WERI-Rb-1 (cell line): ENCODE measurements at regions not wholly inside any gene's neighbourhood (a gene's known extent, or its start where the extent isn't known, plus 50 kb on each side); places are given as distances from the start of the nearest gene placed in this dataset.

Experiments used
- DNase-seq: peaks from one replicate; pipeline ENCODE4 v3.0.0-alpha.2; 2020
- H3K27ac ChIP-seq: fragments of 250-450 bp; sonication (Bioruptor Pico); 2 replicates; pipeline ENCODE4 v1.5.1; 2020; ENCODE audit warnings: mild to moderate bottlenecking, moderate library complexity
- H3K27me3 ChIP-seq: fragments of 250-450 bp; sonication (Bioruptor Pico); 2 replicates; pipeline ENCODE4 v1.5.1; 2021; ENCODE audit warnings: mild to moderate bottlenecking, low read depth, moderate library complexity; ENCODE audit not compliant: insufficient read depth, severe bottlenecking
- H3K36me3 ChIP-seq: fragments of 250-450 bp; sonication (Bioruptor Pico); 2 replicates; pipeline ENCODE4 v1.5.1; 2020; ENCODE audit warnings: mild to moderate bottlenecking, moderate library complexity
- H3K4me3 ChIP-seq: 2 replicates; pipeline ENCODE4 v1.5.1; 2011; ENCODE audit warnings: low read depth, mild to moderate bottlenecking, control low read depth, low read length
- H3K9me3 ChIP-seq: fragments of 250-450 bp; sonication (Bioruptor Pico); 2 replicates; pipeline ENCODE4 v1.5.1; 2021; ENCODE audit warnings: mild to moderate bottlenecking, moderate library complexity; ENCODE audit not compliant: severe bottlenecking
- TF ChIP-seq, protein P1 (sequence below): IDR thresholded peaks from 2 replicates; pipeline ENCODE4 v1.5.1; 2011; ENCODE audit warnings: low read depth, mild to moderate bottlenecking, control low read depth, inconsistent platforms, low read length

DNA sequence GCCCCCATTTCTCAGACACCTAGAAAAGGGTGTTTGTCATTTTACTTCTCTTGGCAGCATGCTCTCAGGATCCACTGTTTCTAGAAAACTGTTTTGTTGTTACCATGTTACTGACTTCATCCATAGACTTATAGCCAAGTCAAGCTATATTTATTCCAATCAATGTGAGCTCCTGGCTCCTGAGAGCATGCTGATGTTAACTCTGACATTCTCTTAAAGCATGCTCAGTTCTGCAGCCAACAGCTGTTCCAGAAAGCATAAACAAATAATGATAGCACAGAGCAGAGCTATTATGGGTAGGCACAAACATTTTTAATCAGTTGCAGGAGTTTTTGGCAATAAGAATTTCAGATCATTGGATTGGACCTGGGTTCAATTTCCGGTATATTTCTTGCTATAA, 92.4 kb upstream of the CEP85L start:
- no peak overlapping the region for H3K27ac ChIP-seq
- no peaks in the 10 kb centered on the region for H3K27me3 ChIP-seq
- DNase-seq = no peak
- TF ChIP-seq, protein P1, sequence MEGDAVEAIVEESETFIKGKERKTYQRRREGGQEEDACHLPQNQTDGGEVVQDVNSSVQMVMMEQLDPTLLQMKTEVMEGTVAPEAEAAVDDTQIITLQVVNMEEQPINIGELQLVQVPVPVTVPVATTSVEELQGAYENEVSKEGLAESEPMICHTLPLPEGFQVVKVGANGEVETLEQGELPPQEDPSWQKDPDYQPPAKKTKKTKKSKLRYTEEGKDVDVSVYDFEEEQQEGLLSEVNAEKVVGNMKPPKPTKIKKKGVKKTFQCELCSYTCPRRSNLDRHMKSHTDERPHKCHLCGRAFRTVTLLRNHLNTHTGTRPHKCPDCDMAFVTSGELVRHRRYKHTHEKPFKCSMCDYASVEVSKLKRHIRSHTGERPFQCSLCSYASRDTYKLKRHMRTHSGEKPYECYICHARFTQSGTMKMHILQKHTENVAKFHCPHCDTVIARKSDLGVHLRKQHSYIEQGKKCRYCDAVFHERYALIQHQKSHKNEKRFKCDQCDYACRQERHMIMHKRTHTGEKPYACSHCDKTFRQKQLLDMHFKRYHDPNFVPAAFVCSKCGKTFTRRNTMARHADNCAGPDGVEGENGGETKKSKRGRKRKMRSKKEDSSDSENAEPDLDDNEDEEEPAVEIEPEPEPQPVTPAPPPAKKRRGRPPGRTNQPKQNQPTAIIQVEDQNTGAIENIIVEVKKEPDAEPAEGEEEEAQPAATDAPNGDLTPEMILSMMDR = no peak
- no peak overlapping the region for H3K4me3 ChIP-seq
- H3K36me3 ChIP-seq = no peaks in the 10 kb centered on the region
- H3K9me3 ChIP-seq = no peaks in the 10 kb centered on the region

DNA sequence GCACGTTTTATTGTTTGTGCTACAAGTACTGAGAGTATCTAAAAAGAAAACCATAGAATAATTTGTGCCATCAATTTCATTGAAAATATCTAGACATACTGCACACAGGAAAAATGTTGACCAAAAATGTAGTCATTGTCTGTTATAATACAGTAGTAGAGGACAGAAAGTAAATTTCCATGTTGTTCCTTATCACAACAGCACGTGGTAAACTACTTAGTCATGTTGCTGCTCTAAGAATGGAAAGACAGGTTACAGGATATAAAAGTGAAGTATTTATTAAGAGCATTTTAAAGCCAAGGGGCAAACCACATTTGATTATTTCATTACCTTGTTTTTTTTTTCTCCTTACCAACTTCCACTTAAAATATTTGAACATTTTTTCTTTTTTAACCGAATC, 89.0 kb upstream of the CEP85L start:
- Histone ChIP-seq H3K9me3 (no peaks in the 10 kb centered on the region), H3K4me3 (no peak overlapping the region), H3K27ac (no peak overlapping the region), H3K27me3 (no peaks in the 10 kb centered on the region), H3K36me3 (no peaks in the 10 kb centered on the region)
- no peak for DNase-seq
- TF ChIP-seq, protein P1 = no peak

DNA sequence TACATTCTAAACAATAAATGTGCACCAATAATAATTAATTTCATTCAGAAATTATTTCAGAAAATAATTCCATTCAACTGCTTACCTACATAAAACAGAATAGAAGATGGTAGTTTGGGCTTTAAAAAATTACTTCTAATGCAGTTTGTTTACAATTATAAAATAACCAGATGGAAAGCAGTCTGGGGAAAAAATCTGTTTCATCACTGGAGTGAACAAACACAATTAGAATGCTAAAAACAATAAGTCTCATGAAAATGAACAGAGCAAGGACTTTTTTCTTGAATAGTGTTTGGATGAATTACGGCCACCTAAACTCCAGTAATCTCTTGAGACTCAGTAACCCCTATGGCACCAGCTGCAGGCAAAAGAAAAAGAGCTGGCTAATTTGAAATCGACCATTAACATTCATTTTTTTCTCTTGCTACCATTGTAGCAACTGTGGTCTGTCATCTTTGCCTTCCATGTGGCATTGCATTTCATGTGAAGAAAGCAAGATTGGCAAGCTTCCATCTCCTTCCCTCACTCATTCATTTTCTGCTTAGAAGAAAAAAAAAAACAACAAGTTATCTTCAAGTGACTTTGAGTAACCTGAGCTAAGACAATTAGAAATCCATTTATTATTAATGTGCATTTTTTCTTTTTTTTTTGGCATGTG, 88.4 kb upstream of the CEP85L start:
- Histone ChIP-seq H3K27ac (no peak overlapping the region), H3K9me3 (no peaks in the 10 kb centered on the region), H3K27me3 (no peaks in the 10 kb centered on the region), H3K36me3 (no peaks in the 10 kb centered on the region), H3K4me3 (no peak overlapping the region)
- DNase-seq = no peak
- TF ChIP-seq, protein P1 = no peak

DNA sequence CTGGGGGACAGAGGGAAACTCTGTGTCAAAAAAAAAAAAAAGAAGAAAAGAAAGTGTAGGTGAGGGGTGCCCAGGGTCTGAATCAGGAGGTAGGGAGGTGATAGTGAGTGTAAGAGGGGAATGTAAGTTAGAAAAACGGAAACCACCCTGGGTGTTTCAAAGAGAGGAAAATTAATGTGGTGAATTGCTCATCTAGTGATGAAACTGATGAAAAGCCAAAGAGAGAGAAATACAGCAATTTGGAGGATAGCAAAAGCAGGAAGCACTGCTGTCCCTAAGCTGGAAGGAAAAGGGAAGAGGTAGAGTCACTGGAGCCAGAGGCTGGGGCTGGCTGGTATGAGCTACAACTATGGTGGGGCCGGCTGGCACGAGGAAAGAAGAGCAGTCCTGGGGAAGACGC, 85.0 kb upstream of the CEP85L start:
- TF ChIP-seq, protein P1 = no peak
- H3K4me3 ChIP-seq = no peak overlapping the region
- H3K9me3 ChIP-seq = peaks cover 4% of the 10 kb centered on the region

DNA sequence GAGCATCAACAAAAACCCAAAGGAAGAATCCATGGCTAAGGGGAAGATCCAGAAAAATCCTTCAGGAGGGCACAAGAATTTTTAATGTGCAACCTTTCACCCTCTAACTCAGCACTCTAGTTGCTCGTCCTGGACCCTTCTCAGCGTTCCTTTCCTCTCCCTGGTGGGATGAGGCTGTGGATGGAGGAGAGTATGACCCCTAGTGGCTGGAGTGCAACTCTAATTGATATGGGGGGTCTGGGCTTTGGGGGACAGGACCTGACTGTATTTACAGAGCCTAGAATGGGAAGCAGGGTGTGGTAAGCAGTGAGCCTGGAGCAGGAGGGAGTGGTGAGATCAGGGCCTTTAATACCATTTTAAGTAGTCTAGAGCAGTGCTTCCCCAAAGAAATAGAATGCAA, 83.9 kb upstream of the CEP85L start:
- TF ChIP-seq, protein P1 = peak; percentile 59
- no peaks in the 10 kb centered on the region for H3K27me3 ChIP-seq
- H3K36me3 ChIP-seq = no peaks in the 10 kb centered on the region
- no peak for DNase-seq
- H3K27ac ChIP-seq = no peak overlapping the region
- H3K4me3 ChIP-seq = no peak overlapping the region
- H3K9me3 ChIP-seq = peaks cover 4% of the 10 kb centered on the region

More for the DNA sequence above, 85.0 kb upstream of the CEP85L start:
- H3K36me3 ChIP-seq = no peaks in the 10 kb centered on the region
- DNase-seq = no peak
- H3K27me3 ChIP-seq = no peaks in the 10 kb centered on the region
- no peak overlapping the region for H3K27ac ChIP-seq

DNA sequence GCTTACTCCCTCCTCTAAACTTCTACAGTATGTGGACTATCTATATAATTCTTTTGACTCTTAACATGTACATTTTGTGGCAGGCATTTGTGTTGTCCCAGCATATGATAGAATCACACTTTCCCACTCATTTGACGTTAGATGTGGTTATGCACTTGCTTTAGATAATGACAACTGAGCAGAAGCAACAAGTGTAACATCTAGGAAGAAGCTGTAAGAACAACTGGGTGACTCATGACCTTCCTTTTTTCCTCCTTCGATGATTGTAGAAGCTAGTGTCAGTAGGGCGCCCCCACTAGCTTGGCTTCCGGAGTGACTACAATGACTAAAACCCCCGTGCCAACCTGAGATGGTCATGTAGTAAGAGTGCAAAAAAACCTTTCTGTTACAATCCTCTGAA, 74.6 kb upstream of the CEP85L start:
- H3K36me3 ChIP-seq = no peaks in the 10 kb centered on the region
- H3K27me3 ChIP-seq = no peaks in the 10 kb centered on the region
- no peak overlapping the region for H3K4me3 ChIP-seq
- no peak overlapping the region for H3K27ac ChIP-seq
- TF ChIP-seq, protein P1 = no peak
- DNase-seq = no peak
- H3K9me3 ChIP-seq = no peaks in the 10 kb centered on the region
